A673 (cell line): ENCODE measurements at regions not wholly inside any gene's neighbourhood (a gene's known extent, or its start where the extent isn't known, plus 50 kb on each side); places are given as distances from the start of the nearest gene placed in this dataset.
A peak's percentile ranks its signal among the peaks of the same experiment; 100 is the strongest.

ENCODE experiments used
- BruUV-seq: library from RNA; stranded (reverse); fragments of 400-500 nt; replicated peaks from 2 replicates; lab custom pipeline; 2021; lab: Mats Ljungman, UMichigan
- CTCF ChIA-PET: fragments of 300-600 bp; sonication (Branson Sonifier 250); formaldehyde crosslinking; loops from one replicate; lab custom pipeline; 2022; ENCODE audit warnings: antibody characterized with exemption; lab: Charles Lee
- POLR2A ChIA-PET: fragments of 300-600 bp; sonication (Branson Sonifier 250); formaldehyde crosslinking; loops from one replicate; lab custom pipeline; 2022; ENCODE audit warnings: antibody characterized with exemption; ENCODE audit not compliant: low non-redundant PET; lab: Charles Lee
- DNase-seq: peaks from one replicate; pipeline ENCODE4 v3.0.0-alpha.2; 2015; ENCODE audit warnings: low spot score
- H3K27ac ChIP-seq: fragments of 200-600 bp; sonication (generic); 2 replicates; pipeline ENCODE4 v1.5.1; 2016; ENCODE audit warnings: mixed run types, low read depth, mild to moderate bottlenecking, mixed read lengths, antibody characterized with exemption, low read length; ENCODE audit not compliant: poor library complexity, severe bottlenecking
- H3K27me3 ChIP-seq: fragments of 200-600 bp; sonication (generic); replicated peaks from 2 replicates; pipeline ENCODE4 v1.6.1; 2017; ENCODE audit warnings: mixed run types, low read depth, mild to moderate bottlenecking, mixed read lengths, antibody characterized with exemption, low read length; ENCODE audit not compliant: insufficient read depth, poor library complexity
- H3K36me3 ChIP-seq: fragments of 200-600 bp; sonication (generic); 2 replicates; pipeline ENCODE4 v1.6.1; 2016; ENCODE audit warnings: mixed run types, mild to moderate bottlenecking, mixed read lengths, antibody characterized with exemption, low read length; ENCODE audit not compliant: insufficient read depth, poor library complexity, severe bottlenecking
- H3K4me1 ChIP-seq: fragments of 200-600 bp; sonication (generic); 2 replicates; pipeline ENCODE4 v1.6.1; 2017; ENCODE audit warnings: mixed run types, mild to moderate bottlenecking, mixed read lengths, antibody characterized with exemption, low read length; ENCODE audit not compliant: insufficient read depth, poor library complexity, severe bottlenecking
- H3K4me3 ChIP-seq: fragments of 200-600 bp; sonication (generic); 2 replicates; pipeline ENCODE4 v1.5.1; 2016; ENCODE audit warnings: low read depth, mixed run types, mild to moderate bottlenecking, mixed read lengths, low read length; ENCODE audit not compliant: poor library complexity, severe bottlenecking
- H3K9me3 ChIP-seq: fragments of 200-600 bp; sonication (generic); 2 replicates; pipeline ENCODE4 v1.6.1; 2016; ENCODE audit warnings: mixed run types, low read depth, mild to moderate bottlenecking, mixed read lengths, antibody characterized with exemption, low read length; ENCODE audit not compliant: poor library complexity, severe bottlenecking
- CTCF ChIP-seq: fragments of 300-800, 200-600 bp; sonication (generic); conservative IDR thresholded peaks from 2 replicates; pipeline ENCODE4 v1.5.1; 2017; ENCODE audit warnings: low read depth, mild to moderate bottlenecking, antibody characterized with exemption, low read length, moderate library complexity, mixed read lengths
- EZH2 ChIP-seq: fragments of 200-600 bp; sonication (generic); IDR thresholded peaks from 2 replicates; pipeline ENCODE4 v1.6.1; 2017; ENCODE audit warnings: borderline replicate concordance, low read depth, mild to moderate bottlenecking, mixed read lengths, antibody characterized with exemption, low read length; ENCODE audit not compliant: poor library complexity, severe bottlenecking
- intact Hi-C: fragments of 100-400 bp; cut with micrococcal nuclease; formaldehyde crosslinking; loops from one replicate; pipeline ENCODE4 v1.10.0; 2022; ENCODE audit not compliant: unreplicated experiment

- ChIA-PET CTCF (no interaction called here), POLR2A (no interaction called here)
- intact Hi-C loops = no loop called here
- DNase-seq = peak; percentile 19
- Histone ChIP-seq H3K4me3 (no peak overlapping the region), H3K36me3 (no peaks in the 10 kb centered on the region), H3K27ac (no peak overlapping the region), H3K9me3 (no peaks in the 10 kb centered on the region), H3K4me1 (peaks cover 6% of the 10 kb centered on the region), H3K27me3 (no peaks in the 10 kb centered on the region)
- BruUV-seq = no TSS peak
- 0 out of 2 replicates have a peak, but pooled peaks have one; percentile 21 for TF ChIP-seq CTCF
- no peak for TF ChIP-seq EZH2
Measured at GRCh38 chr18:56298935-56299334, 339.5 kb downstream of the TXNL1 start.

DNA sequence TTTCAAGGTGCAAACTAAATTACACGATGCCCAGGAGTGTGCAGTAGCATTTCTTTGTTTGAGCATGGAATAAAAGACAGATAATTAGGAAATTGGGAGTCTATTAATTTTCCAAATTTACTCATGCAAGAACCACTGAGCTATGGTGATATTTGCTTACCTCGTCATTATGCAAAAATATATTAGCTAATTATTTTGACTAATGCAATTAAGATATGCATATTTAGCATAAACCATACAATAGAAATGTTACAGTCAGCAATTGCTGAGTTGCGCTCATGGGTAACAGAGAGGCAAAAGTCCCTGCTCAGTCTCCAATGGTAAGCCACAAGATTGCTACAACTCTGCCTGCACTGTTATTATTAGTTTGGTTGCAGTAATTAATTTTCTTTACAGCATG lies 342.0 kb downstream of the TXNL1 start:
- ChIA-PET POLR2A (no interaction called here), CTCF (no interaction called here)
- no peak overlapping the region for H3K27ac ChIP-seq
- no peak for TF ChIP-seq EZH2
- no peak for TF ChIP-seq CTCF
- no peaks in the 10 kb centered on the region for H3K36me3 ChIP-seq
- H3K9me3 ChIP-seq = no peaks in the 10 kb centered on the region
- peaks cover 6% of the 10 kb centered on the region for H3K4me1 ChIP-seq
- no peak for DNase-seq
- H3K27me3 ChIP-seq = no peaks in the 10 kb centered on the region
- no peak overlapping the region for H3K4me3 ChIP-seq
- intact Hi-C loops = no loop called here
- BruUV-seq = no TSS peak

GRCh38 chr18:56294484-56295183 lies 343.8 kb downstream of the TXNL1 start:
- no TSS peak for BruUV-seq
- H3K4me1 ChIP-seq = no peaks in the 10 kb centered on the region
- no peak for TF ChIP-seq EZH2
- TF ChIP-seq CTCF = no peak
- ChIA-PET CTCF (no interaction called here), POLR2A (no interaction called here)
- no peaks in the 10 kb centered on the region for H3K27me3 ChIP-seq
- no peaks in the 10 kb centered on the region for H3K36me3 ChIP-seq
- H3K27ac ChIP-seq = no peak overlapping the region
- DNase-seq = no peak
- intact Hi-C loops = no loop called here
- H3K9me3 ChIP-seq = no peaks in the 10 kb centered on the region
- no peak overlapping the region for H3K4me3 ChIP-seq
